DND-41 (cell line): ENCODE measurements at regions not wholly inside any gene's neighbourhood (a gene's known extent, or its start where the extent isn't known, plus 50 kb on each side); places are given as distances from the start of the nearest gene placed in this dataset.

Experiments used
- CTCF ChIP-seq: IDR thresholded peaks from 2 replicates; pipeline ENCODE4 v1.5.1; 2012; ENCODE audit warnings: borderline replicate concordance, low read length, moderate library complexity, mild to moderate bottlenecking; ENCODE audit not compliant: poor library complexity, severe bottlenecking; ENCODE audit errors: extremely low read depth
- EZH2 ChIP-seq: IDR thresholded peaks from 3 replicates; pipeline ENCODE4 v1.6.1; 2012; ENCODE audit warnings: borderline replicate concordance, low read depth, mild to moderate bottlenecking, moderate library complexity, low read length, inconsistent platforms; ENCODE audit not compliant: severe bottlenecking

- TF ChIP-seq CTCF (no peak), EZH2 (no peak)
Observed at GRCh38 chr10:63883861-63884260, 362.7 kb downstream of the REEP3 start.
